ENCODE measurements at regions not wholly inside any gene's neighbourhood (a gene's known extent, or its start where the extent isn't known, plus 50 kb on each side); places are given as distances from the start of the nearest gene placed in this dataset.
A peak's percentile ranks its signal among the peaks of the same experiment; 100 is the strongest.

GRCh38 chrX:22339459-22339858, 66.7 kb downstream of the CBLL2 start:
- H3K27me3 ChIP-seq (ENCODE audit: control insufficient read depth, insufficient read depth, low read length, poor library complexity, severe bottlenecking), result no peaks in the 10 kb centered on the region
- no peaks in the 10 kb centered on the region for H3K36me3 ChIP-seq (ENCODE audit: control insufficient read depth, insufficient read depth, low read length)
- H3K9me3 ChIP-seq (ENCODE audit: control insufficient read depth, low read length), result no peaks in the 10 kb centered on the region
- Mint-ChIP-seq H3K36me3 (ENCODE audit: low read depth) (peaks cover 4% of the 10 kb centered on the region), H3K9me3 (peaks cover 24% of the 10 kb centered on the region), H3K4me1 (peaks cover 17% of the 10 kb centered on the region), H3K27ac (peak overlapping the region; percentile 89), H3K4me3 (no peak overlapping the region), H3K27me3 (ENCODE audit: insufficient read depth) (peaks cover 2% of the 10 kb centered on the region)
- no peaks in the 10 kb centered on the region for H3K4me1 ChIP-seq (ENCODE audit: control insufficient read depth, insufficient read depth, low read length)
- 89% methylated on average over 1 of the region's 1 CpG; no CpG with 5 or more reads in 1 of the 2 experiments for WGBS, 2 experiments (ENCODE audit: insufficient coverage in 1 of 2, insufficient read length in 1 of 2)
- H3K9ac ChIP-seq (ENCODE audit: extremely low read depth, low read length, poor library complexity, severe bottlenecking), result no peak overlapping the region
- no peak for DNase-seq
- no peak for TF ChIP-seq CTCF (conservative IDR thresholded peaks at IDR 0.05)
- no peak overlapping the region for H3K27ac ChIP-seq (ENCODE audit: low read depth, low read length)
- no peak overlapping the region for H3K4me3 ChIP-seq (ENCODE audit: low read length)

GRCh38 chrX:22340022-22340616, 67.4 kb downstream of the CBLL2 start:
- Mint-ChIP-seq H3K27ac (no peak overlapping the region), H3K4me1 (peaks cover 17% of the 10 kb centered on the region)

GRCh38 chrX:22343192-22343591, 70.5 kb downstream of the CBLL2 start:
- WGBS, 2 experiments (ENCODE audit: insufficient coverage in 1 of 2, insufficient read length in 1 of 2), result 91% methylated on average over 7 of the region's 8 CpGs; no CpG with 5 or more reads in 1 of the 2 experiments
- Mint-ChIP-seq H3K27me3 (ENCODE audit: insufficient read depth) (peaks cover 2% of the 10 kb centered on the region), H3K4me1 (peaks cover 17% of the 10 kb centered on the region), H3K36me3 (ENCODE audit: low read depth) (no peaks in the 10 kb centered on the region), H3K27ac (no peak overlapping the region), H3K9me3 (no peaks in the 10 kb centered on the region), H3K4me3 (no peak overlapping the region)
- no peak for TF ChIP-seq CTCF (conservative IDR thresholded peaks at IDR 0.05)
- Histone ChIP-seq H3K9me3 (ENCODE audit: control insufficient read depth, low read length) (no peaks in the 10 kb centered on the region), H3K4me1 (ENCODE audit: control insufficient read depth, insufficient read depth, low read length) (no peaks in the 10 kb centered on the region), H3K9ac (ENCODE audit: extremely low read depth, low read length, poor library complexity, severe bottlenecking) (no peak overlapping the region), H3K27me3 (ENCODE audit: control insufficient read depth, insufficient read depth, low read length, poor library complexity, severe bottlenecking) (no peaks in the 10 kb centered on the region), H3K27ac (ENCODE audit: low read depth, low read length) (no peak overlapping the region), H3K36me3 (ENCODE audit: control insufficient read depth, insufficient read depth, low read length) (no peaks in the 10 kb centered on the region), H3K4me3 (ENCODE audit: low read length) (no peak overlapping the region)
- no peak for DNase-seq

More at GRCh38 chrX:22340022-22340616, 67.4 kb downstream of the CBLL2 start:
- Histone ChIP-seq H3K36me3 (ENCODE audit: control insufficient read depth, insufficient read depth, low read length) (no peaks in the 10 kb centered on the region), H3K4me1 (ENCODE audit: control insufficient read depth, insufficient read depth, low read length) (no peaks in the 10 kb centered on the region), H3K9ac (ENCODE audit: extremely low read depth, low read length, poor library complexity, severe bottlenecking) (no peak overlapping the region), H3K9me3 (ENCODE audit: control insufficient read depth, low read length) (no peaks in the 10 kb centered on the region), H3K4me3 (ENCODE audit: low read length) (no peak overlapping the region), H3K27me3 (ENCODE audit: control insufficient read depth, insufficient read depth, low read length, poor library complexity, severe bottlenecking) (no peaks in the 10 kb centered on the region), H3K27ac (ENCODE audit: low read depth, low read length) (no peak overlapping the region)
- TF ChIP-seq CTCF (conservative IDR thresholded peaks at IDR 0.05), result no peak
- Mint-ChIP-seq H3K9me3 (peaks cover 20% of the 10 kb centered on the region), H3K27me3 (ENCODE audit: insufficient read depth) (peaks cover 2% of the 10 kb centered on the region), H3K36me3 (ENCODE audit: low read depth) (no peaks in the 10 kb centered on the region), H3K4me3 (no peak overlapping the region)
- no peak for DNase-seq
- WGBS, 2 experiments (ENCODE audit: insufficient coverage in 1 of 2, insufficient read length in 1 of 2), result 91 to 100% methylated on average over 1 to 5 of the region's 5 CpGs
